ENCODE measurements at regions not wholly inside any gene's neighbourhood (a gene's known extent, or its start where the extent isn't known, plus 50 kb on each side); places are given as distances from the start of the nearest gene placed in this dataset.

- Histone ChIP-seq H3K4me2 (ENCODE audit: low read length) (no peak overlapping the region), H3K9ac (ENCODE audit: low read length) (no peak overlapping the region), H3K27ac (ENCODE audit: low read length) (no peak overlapping the region)
Observed at GRCh38 chr7:86947929-86948328, 111.5 kb downstream of the ELAPOR2 start.

GRCh38 chr7:86943447-86943846, 116.0 kb downstream of the ELAPOR2 start:
- Histone ChIP-seq H2AFZ (ENCODE audit: low read depth, low read length) (no peak overlapping the region), H4K20me1 (ENCODE audit: insufficient read depth, low read length) (no peaks in the 10 kb centered on the region), H3K4me2 (ENCODE audit: low read length) (no peak overlapping the region), H3K27ac (ENCODE audit: low read length) (no peak overlapping the region), H3K79me2 (ENCODE audit: low read length) (no peaks in the 10 kb centered on the region), H3K36me3 (replicated peaks; ENCODE audit: low read depth, low read length) (no peaks in the 10 kb centered on the region), H3K9me3 (ENCODE audit: insufficient read depth, low read length) (no peaks in the 10 kb centered on the region), H3K9ac (ENCODE audit: low read length) (no peak overlapping the region), H3K27me3 (ENCODE audit: low read depth, low read length) (peaks cover 46% of the 10 kb centered on the region), H3K4me1 (ENCODE audit: low read length) (peaks cover 6% of the 10 kb centered on the region), H3K4me3 (ENCODE audit: low read length) (no peak overlapping the region)
- no peak for TF ChIP-seq EZH2phosphoT487 (IDR thresholded peaks at IDR 0.05; ENCODE audit: low read depth)
- no peak for TF ChIP-seq CTCF (IDR thresholded peaks at IDR 0.05; ENCODE audit: low read depth, low read length)

More at GRCh38 chr7:86947929-86948328, 111.5 kb downstream of the ELAPOR2 start:
- Histone ChIP-seq H3K4me3 (ENCODE audit: low read length) (no peak overlapping the region), H2AFZ (ENCODE audit: low read depth, low read length) (no peak overlapping the region), H3K36me3 (replicated peaks; ENCODE audit: low read depth, low read length) (no peaks in the 10 kb centered on the region), H4K20me1 (ENCODE audit: insufficient read depth, low read length) (no peaks in the 10 kb centered on the region), H3K79me2 (ENCODE audit: low read length) (no peaks in the 10 kb centered on the region), H3K9me3 (ENCODE audit: insufficient read depth, low read length) (no peaks in the 10 kb centered on the region), H3K4me1 (ENCODE audit: low read length) (peaks cover 29% of the 10 kb centered on the region), H3K27me3 (ENCODE audit: low read depth, low read length) (peaks cover 41% of the 10 kb centered on the region)
- no peak for TF ChIP-seq CTCF (IDR thresholded peaks at IDR 0.05; ENCODE audit: low read depth, low read length)
- TF ChIP-seq EZH2phosphoT487 (IDR thresholded peaks at IDR 0.05; ENCODE audit: low read depth): no peak

- no peak overlapping the region for H3K4me3 ChIP-seq (ENCODE audit: low read length)
- no peaks in the 10 kb centered on the region for H3K9me3 ChIP-seq (ENCODE audit: insufficient read depth, low read length)
- H3K27me3 ChIP-seq (ENCODE audit: low read depth, low read length): peaks cover 41% of the 10 kb centered on the region
- H4K20me1 ChIP-seq (ENCODE audit: insufficient read depth, low read length): no peaks in the 10 kb centered on the region
- H2AFZ ChIP-seq (ENCODE audit: low read depth, low read length): no peak overlapping the region
- no peak overlapping the region for H3K9ac ChIP-seq (ENCODE audit: low read length)
- peaks cover under 1% of the 10 kb centered on the region; the same call in 1 of the 2 replicates for H3K4me1 ChIP-seq (ENCODE audit: low read length)
- no peaks in the 10 kb centered on the region for H3K36me3 ChIP-seq (replicated peaks; ENCODE audit: low read depth, low read length)
- no peak overlapping the region for H3K27ac ChIP-seq (ENCODE audit: low read length)
- TF ChIP-seq CTCF (IDR thresholded peaks at IDR 0.05; ENCODE audit: low read depth, low read length) (no peak), EZH2phosphoT487 (IDR thresholded peaks at IDR 0.05; ENCODE audit: low read depth) (no peak)
- H3K4me2 ChIP-seq (ENCODE audit: low read length): no peak overlapping the region
- no peaks in the 10 kb centered on the region for H3K79me2 ChIP-seq (ENCODE audit: low read length)
Observed at GRCh38 chr7:86942995-86943394, 116.5 kb downstream of the ELAPOR2 start.

GRCh38 chr7:86942081-86942480, 117.4 kb downstream of the ELAPOR2 start:
- Histone ChIP-seq H2AFZ (ENCODE audit: low read depth, low read length) (no peak overlapping the region), H3K79me2 (ENCODE audit: low read length) (no peaks in the 10 kb centered on the region), H3K27ac (ENCODE audit: low read length) (no peak overlapping the region), H3K36me3 (replicated peaks; ENCODE audit: low read depth, low read length) (no peaks in the 10 kb centered on the region), H3K4me2 (ENCODE audit: low read length) (no peak overlapping the region), H3K27me3 (ENCODE audit: low read depth, low read length) (peaks cover 32% of the 10 kb centered on the region), H3K9ac (ENCODE audit: low read length) (no peak overlapping the region), H3K9me3 (ENCODE audit: insufficient read depth, low read length) (no peaks in the 10 kb centered on the region), H3K4me1 (ENCODE audit: low read length) (no peaks in the 10 kb centered on the region), H4K20me1 (ENCODE audit: insufficient read depth, low read length) (no peaks in the 10 kb centered on the region), H3K4me3 (ENCODE audit: low read length) (no peak overlapping the region)
- TF ChIP-seq EZH2phosphoT487 (IDR thresholded peaks at IDR 0.05; ENCODE audit: low read depth) (no peak), CTCF (IDR thresholded peaks at IDR 0.05; ENCODE audit: low read depth, low read length) (no peak)
